ENCODE measurements at regions not wholly inside any gene's neighbourhood (a gene's known extent, or its start where the extent isn't known, plus 50 kb on each side); places are given as distances from the start of the nearest gene placed in this dataset.

DNA sequence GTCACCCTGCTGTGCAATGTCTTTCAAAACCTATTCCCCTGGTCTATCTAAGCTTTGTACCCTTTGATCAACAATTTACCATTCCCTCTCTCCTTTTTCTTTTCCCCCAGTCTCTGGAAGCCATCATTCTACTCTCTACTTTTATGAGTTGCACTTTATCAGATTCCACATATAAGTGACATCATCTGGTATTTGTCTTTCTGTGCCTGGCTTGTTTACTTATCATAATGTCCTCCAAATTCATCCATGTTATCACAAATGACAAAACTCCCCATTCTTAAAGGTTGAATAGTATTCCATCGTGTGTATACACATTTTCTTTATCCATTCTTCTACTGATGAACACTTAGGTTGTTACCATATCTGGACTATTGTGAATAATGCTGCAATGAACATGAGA is 344.2 kb upstream of the CCNH start:
- Mint-ChIP-seq H3K4me1 (ENCODE audit: low read depth, unreplicated experiment) (no peaks in the 10 kb centered on the region), H3K27me3 (ENCODE audit: insufficient read depth, unreplicated experiment) (peaks cover 5% of the 10 kb centered on the region), H3K4me3 (ENCODE audit: unreplicated experiment) (no peak overlapping the region), H3K27ac (ENCODE audit: unreplicated experiment) (no peak overlapping the region), H3K36me3 (ENCODE audit: insufficient read depth, unreplicated experiment) (no peaks in the 10 kb centered on the region), H3K9me3 (ENCODE audit: unreplicated experiment) (no peaks in the 10 kb centered on the region)
- Histone ChIP-seq H3K36me3 (ENCODE audit: control insufficient read depth, insufficient read depth, low read length) (no peaks in the 10 kb centered on the region), H3K4me3 (ENCODE audit: low read depth, low read length) (no peak overlapping the region), H3K4me1 (0 out of 2 replicates have a peak, but pooled peaks cover 3% of the 10 kb centered on the region), H3K9me3 (no peaks in the 10 kb centered on the region), H3K27me3 (replicated peaks; ENCODE audit: control insufficient read depth, insufficient read depth, low read length) (no peaks in the 10 kb centered on the region)
- POLR2A ChIA-PET: no interaction called here
- TF ChIP-seq, protein P1, sequence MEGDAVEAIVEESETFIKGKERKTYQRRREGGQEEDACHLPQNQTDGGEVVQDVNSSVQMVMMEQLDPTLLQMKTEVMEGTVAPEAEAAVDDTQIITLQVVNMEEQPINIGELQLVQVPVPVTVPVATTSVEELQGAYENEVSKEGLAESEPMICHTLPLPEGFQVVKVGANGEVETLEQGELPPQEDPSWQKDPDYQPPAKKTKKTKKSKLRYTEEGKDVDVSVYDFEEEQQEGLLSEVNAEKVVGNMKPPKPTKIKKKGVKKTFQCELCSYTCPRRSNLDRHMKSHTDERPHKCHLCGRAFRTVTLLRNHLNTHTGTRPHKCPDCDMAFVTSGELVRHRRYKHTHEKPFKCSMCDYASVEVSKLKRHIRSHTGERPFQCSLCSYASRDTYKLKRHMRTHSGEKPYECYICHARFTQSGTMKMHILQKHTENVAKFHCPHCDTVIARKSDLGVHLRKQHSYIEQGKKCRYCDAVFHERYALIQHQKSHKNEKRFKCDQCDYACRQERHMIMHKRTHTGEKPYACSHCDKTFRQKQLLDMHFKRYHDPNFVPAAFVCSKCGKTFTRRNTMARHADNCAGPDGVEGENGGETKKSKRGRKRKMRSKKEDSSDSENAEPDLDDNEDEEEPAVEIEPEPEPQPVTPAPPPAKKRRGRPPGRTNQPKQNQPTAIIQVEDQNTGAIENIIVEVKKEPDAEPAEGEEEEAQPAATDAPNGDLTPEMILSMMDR (IDR thresholded peaks at IDR 0.05; ENCODE audit: insufficient read depth in 1 of 2, low read depth in 1 of 2, low read length in 1 of 2, severe bottlenecking in 1 of 2, unreplicated experiment in 1 of 2): no peak
- intact Hi-C loops (cut with micrococcal nuclease; ENCODE audit: unreplicated experiment): no loop called here
- no TSS peak for BruUV-seq (replicated peaks)
- no peak for DNase-seq
- CTCF ChIA-PET: no interaction called here

DNA sequence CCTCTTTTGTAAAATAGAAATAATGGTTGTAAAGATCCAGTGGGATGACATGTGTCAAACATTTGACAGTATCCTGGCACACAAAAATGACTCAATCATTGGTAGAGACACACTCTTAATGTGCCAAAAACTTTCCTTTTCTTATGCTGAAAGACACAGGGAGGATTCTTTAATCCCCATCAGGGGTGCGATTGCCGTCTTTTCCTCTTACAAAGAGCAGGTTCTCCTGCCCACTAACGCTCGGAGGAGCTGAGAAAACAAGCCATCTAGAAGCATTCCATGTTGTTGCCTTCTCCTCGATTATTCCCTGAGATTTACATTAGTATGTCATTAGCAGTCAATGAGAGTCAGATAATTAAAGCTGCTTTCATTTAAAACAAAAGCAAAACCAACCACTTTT is 342.6 kb upstream of the CCNH start:
- POLR2A ChIA-PET: no interaction called here
- CTCF ChIA-PET: no interaction called here

DNA sequence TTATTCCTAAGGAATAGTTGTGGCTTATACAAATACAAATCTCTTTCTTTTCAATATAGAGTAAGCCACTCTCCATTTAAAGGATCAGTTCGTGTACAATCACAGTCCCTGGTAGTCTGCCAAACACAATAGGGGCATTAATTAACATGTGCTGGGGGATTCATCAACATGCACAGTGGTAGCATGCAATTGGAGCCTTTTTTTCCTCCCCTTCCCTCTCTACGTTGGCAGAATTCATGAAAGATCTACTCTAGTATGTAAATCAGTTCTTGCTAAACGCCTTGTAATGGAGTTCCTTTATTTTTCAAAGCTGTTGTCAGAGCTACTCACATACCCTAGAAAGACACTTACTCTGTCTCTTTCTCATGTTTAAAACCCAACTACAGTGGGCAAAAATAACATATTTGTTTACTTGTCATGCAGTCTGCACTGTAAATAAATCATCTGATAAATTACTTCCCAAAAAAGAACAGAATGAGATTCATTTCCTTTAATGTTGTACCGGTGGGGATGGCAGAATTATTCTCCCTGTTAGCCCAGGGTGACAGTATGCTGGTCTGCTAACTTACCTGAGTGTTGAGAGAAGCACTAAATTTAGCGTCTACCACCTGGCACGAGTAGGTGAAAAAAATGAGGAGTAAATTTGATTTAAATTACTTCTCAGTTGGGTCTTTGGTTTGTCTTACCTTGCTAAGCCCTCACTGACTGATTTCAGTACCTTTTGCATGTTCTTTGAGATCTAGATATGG is 341.5 kb upstream of the CCNH start:
- Mint-ChIP-seq H3K4me3 (ENCODE audit: unreplicated experiment) (no peak overlapping the region), H3K9me3 (ENCODE audit: unreplicated experiment) (no peaks in the 10 kb centered on the region), H3K27me3 (ENCODE audit: insufficient read depth, unreplicated experiment) (no peaks in the 10 kb centered on the region), H3K27ac (ENCODE audit: unreplicated experiment) (no peak overlapping the region), H3K36me3 (ENCODE audit: insufficient read depth, unreplicated experiment) (no peaks in the 10 kb centered on the region), H3K4me1 (ENCODE audit: low read depth, unreplicated experiment) (no peaks in the 10 kb centered on the region)
- DNase-seq: no peak
- no peaks in the 10 kb centered on the region for H3K36me3 ChIP-seq (ENCODE audit: control insufficient read depth, insufficient read depth, low read length)
- H3K9me3 ChIP-seq: no peaks in the 10 kb centered on the region
- no peak overlapping the region for H3K4me3 ChIP-seq (ENCODE audit: low read depth, low read length)
- no peaks in the 10 kb centered on the region for H3K27me3 ChIP-seq (replicated peaks; ENCODE audit: control insufficient read depth, insufficient read depth, low read length)
- ChIA-PET POLR2A (no interaction called here), CTCF (no interaction called here)
- TF ChIP-seq, protein P1 (IDR thresholded peaks at IDR 0.05; ENCODE audit: insufficient read depth in 1 of 2, low read depth in 1 of 2, low read length in 1 of 2, severe bottlenecking in 1 of 2, unreplicated experiment in 1 of 2): no peak
- intact Hi-C loops (cut with micrococcal nuclease; ENCODE audit: unreplicated experiment): no loop called here
- H3K4me1 ChIP-seq: 0 out of 2 replicates have a peak, but pooled peaks cover 3% of the 10 kb centered on the region
- no TSS peak for BruUV-seq (replicated peaks)

More for the DNA sequence above, 342.6 kb upstream of the CCNH start:
- Mint-ChIP-seq H3K4me1 (ENCODE audit: low read depth, unreplicated experiment) (no peaks in the 10 kb centered on the region), H3K9me3 (ENCODE audit: unreplicated experiment) (no peaks in the 10 kb centered on the region), H3K36me3 (ENCODE audit: insufficient read depth, unreplicated experiment) (no peaks in the 10 kb centered on the region), H3K27ac (ENCODE audit: unreplicated experiment) (no peak overlapping the region), H3K27me3 (ENCODE audit: insufficient read depth, unreplicated experiment) (no peaks in the 10 kb centered on the region), H3K4me3 (ENCODE audit: unreplicated experiment) (no peak overlapping the region)
- no peak for DNase-seq
- TF ChIP-seq, protein P1 (IDR thresholded peaks at IDR 0.05; ENCODE audit: insufficient read depth in 1 of 2, low read depth in 1 of 2, low read length in 1 of 2, severe bottlenecking in 1 of 2, unreplicated experiment in 1 of 2): no peak
- no TSS peak for BruUV-seq (replicated peaks)
- intact Hi-C loops (cut with micrococcal nuclease; ENCODE audit: unreplicated experiment): no loop called here
- Histone ChIP-seq H3K36me3 (ENCODE audit: control insufficient read depth, insufficient read depth, low read length) (no peaks in the 10 kb centered on the region), H3K4me1 (0 out of 2 replicates have a peak, but pooled peaks cover 3% of the 10 kb centered on the region), H3K9me3 (no peaks in the 10 kb centered on the region), H3K4me3 (ENCODE audit: low read depth, low read length) (no peak overlapping the region), H3K27me3 (replicated peaks; ENCODE audit: control insufficient read depth, insufficient read depth, low read length) (no peaks in the 10 kb centered on the region)
